ENCODE measurements at regions not wholly inside any gene's neighbourhood (a gene's known extent, or its start where the extent isn't known, plus 50 kb on each side); places are given as distances from the start of the nearest gene placed in this dataset.

DNA sequence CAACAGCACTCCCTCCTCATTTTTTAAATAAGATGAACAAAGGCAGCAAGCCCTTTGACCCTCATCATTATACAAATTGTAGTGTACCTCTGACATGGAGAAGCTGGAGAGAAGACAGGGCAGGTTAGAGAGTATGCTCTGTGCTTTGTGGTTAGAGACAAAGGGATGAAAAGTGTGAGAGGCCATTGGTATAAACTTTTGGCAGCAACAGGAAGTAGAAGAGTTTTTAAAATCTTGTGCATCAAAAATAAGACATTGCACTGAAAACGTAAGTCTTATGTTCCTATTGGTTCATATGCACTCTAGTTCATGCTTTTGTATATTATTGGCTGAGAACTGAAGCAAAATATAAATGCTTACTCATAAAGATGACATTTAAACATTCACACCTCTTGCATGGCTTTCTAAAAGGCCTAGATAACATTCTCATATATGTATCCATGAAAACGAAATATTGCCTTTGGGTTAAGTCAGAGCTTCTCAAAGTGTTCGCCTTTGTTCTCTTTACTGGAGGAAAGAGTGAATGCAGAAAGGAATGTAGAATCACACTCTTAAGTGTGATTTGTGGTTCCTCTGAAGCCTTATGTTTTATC, 158.0 kb downstream of the PALM2AKAP2 start:
- Mint-ChIP-seq H3K36me3 (peaks cover 9% of the 10 kb centered on the region), H3K27ac (no peak overlapping the region), H3K27me3 (ENCODE audit: low read depth) (no peaks in the 10 kb centered on the region), H3K9me3 (no peaks in the 10 kb centered on the region), H3K4me1 (no peaks in the 10 kb centered on the region), H3K4me3 (no peak overlapping the region)
- TF ChIP-seq, protein P1, sequence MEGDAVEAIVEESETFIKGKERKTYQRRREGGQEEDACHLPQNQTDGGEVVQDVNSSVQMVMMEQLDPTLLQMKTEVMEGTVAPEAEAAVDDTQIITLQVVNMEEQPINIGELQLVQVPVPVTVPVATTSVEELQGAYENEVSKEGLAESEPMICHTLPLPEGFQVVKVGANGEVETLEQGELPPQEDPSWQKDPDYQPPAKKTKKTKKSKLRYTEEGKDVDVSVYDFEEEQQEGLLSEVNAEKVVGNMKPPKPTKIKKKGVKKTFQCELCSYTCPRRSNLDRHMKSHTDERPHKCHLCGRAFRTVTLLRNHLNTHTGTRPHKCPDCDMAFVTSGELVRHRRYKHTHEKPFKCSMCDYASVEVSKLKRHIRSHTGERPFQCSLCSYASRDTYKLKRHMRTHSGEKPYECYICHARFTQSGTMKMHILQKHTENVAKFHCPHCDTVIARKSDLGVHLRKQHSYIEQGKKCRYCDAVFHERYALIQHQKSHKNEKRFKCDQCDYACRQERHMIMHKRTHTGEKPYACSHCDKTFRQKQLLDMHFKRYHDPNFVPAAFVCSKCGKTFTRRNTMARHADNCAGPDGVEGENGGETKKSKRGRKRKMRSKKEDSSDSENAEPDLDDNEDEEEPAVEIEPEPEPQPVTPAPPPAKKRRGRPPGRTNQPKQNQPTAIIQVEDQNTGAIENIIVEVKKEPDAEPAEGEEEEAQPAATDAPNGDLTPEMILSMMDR (IDR thresholded peaks at IDR 0.05; ENCODE audit: unreplicated experiment), result no peak
- no peak for DNase-seq (ENCODE audit: low spot score in 2 of 2, unreplicated experiment in 2 of 2)

DNA sequence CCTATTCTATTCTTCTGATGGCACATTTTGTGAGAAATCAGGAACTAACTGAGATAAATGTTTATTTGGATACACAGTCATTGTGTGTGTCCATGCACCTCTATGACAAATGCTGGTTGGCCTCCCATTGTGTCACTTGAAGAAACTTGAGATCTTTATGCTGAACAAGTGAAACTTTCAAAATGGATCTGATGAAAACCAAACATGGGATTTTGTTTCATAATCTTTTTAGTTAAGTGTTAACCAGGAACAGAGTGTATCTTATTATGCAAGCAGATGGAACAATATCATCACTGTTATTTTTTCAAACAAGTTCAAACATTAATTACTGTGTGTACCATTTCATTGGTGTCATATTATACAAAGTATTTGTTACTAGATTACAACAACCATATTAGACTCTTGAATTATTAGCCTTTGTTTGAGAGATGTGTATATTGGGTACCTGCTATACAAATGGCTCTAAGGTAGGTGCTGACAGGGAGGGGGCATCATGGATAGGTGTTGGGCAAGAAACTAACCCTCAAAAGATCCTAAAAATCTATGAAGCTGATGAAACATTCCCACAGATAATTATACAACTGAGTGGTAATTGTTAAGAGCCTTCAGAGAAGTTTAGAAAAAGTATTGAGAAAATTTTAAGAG, 159.8 kb downstream of the PALM2AKAP2 start:
- Mint-ChIP-seq H3K4me1 (no peaks in the 10 kb centered on the region), H3K4me3 (no peak overlapping the region), H3K9me3 (no peaks in the 10 kb centered on the region), H3K27ac (no peak overlapping the region), H3K27me3 (ENCODE audit: low read depth) (no peaks in the 10 kb centered on the region), H3K36me3 (peaks cover 14% of the 10 kb centered on the region)
- DNase-seq (ENCODE audit: low spot score in 2 of 2, unreplicated experiment in 2 of 2), result no peak
- TF ChIP-seq, protein P1 (IDR thresholded peaks at IDR 0.05; ENCODE audit: unreplicated experiment), result no peak

DNA sequence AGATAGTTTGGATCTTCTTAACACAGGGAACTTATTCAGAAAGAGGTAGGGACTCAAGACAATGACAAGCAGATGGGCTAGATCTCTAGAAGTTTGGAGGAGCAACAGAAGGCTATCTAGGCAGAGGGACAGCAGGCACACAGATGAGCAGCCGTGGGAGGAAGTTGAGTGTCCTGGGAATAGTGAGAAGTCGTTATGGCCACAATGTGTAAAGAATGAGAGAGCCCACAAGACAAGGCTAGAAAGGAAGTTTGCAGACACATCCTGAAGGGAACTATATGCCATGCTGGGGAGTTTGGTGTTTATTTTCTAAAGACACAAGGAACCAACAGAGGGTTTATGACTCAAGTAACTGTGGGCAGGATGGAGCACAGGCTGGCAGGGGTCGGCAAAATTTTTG, 160.6 kb downstream of the PALM2AKAP2 start:
- H3K27me3 Mint-ChIP-seq (ENCODE audit: low read depth), result no peaks in the 10 kb centered on the region
- TF ChIP-seq, protein P1 (IDR thresholded peaks at IDR 0.05; ENCODE audit: unreplicated experiment), result no peak
- no peak overlapping the region for H3K4me3 Mint-ChIP-seq
- H3K9me3 Mint-ChIP-seq, result no peaks in the 10 kb centered on the region
- H3K4me1 Mint-ChIP-seq, result peaks cover 4% of the 10 kb centered on the region
- H3K36me3 Mint-ChIP-seq, result peaks cover 14% of the 10 kb centered on the region
- no peak for DNase-seq (ENCODE audit: low spot score in 2 of 2, unreplicated experiment in 2 of 2)
- H3K27ac Mint-ChIP-seq, result no peak overlapping the region

DNA sequence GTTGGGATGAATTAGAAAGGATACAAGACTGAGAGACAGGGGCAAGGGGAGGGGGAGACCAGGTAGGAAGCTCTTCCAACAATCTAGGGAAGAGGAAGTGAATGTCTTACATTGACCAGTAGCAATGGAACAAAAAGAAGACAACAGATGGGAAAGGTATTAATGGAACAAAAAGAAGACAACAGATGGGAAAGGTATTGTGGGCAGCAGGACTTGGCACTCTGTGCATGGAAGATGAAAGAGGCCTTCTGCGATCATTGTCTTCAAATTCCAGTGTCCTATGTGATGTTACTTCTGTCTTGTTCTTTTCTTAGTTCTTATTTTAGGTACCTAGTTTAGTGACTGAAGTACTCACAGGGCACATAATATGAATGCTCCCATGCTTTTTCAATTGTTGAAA, 161.8 kb downstream of the PALM2AKAP2 start:
- H3K4me3 Mint-ChIP-seq, result no peak overlapping the region
- H3K27me3 Mint-ChIP-seq (ENCODE audit: low read depth), result no peaks in the 10 kb centered on the region
- peaks cover 6% of the 10 kb centered on the region for H3K4me1 Mint-ChIP-seq
- no peak overlapping the region for H3K27ac Mint-ChIP-seq
- no peaks in the 10 kb centered on the region for H3K9me3 Mint-ChIP-seq
- TF ChIP-seq, protein P1 (IDR thresholded peaks at IDR 0.05; ENCODE audit: unreplicated experiment), result no peak
- no peak for DNase-seq (ENCODE audit: low spot score in 2 of 2, unreplicated experiment in 2 of 2)
- peaks cover 12% of the 10 kb centered on the region for H3K36me3 Mint-ChIP-seq

DNA sequence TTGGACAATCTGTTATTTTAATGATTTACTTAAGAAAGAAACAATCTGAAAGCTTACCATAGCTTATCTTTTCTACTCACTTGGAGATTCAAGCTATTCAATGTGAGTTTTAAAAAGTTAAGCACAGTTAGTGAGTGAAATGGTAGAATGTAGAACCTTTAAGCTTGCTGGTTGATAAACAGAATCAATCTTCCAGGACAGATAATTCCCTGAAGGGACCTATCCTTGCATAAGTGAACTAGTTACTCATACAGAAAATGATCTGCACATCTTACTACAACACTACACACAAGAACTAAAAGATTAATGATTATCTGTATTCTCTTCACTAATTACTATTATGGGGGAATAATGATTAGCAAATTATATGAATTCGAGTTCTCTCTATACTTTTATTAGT, 165.6 kb downstream of the PALM2AKAP2 start:
- Mint-ChIP-seq H3K27ac (no peak overlapping the region), H3K27me3 (ENCODE audit: low read depth) (no peaks in the 10 kb centered on the region), H3K4me1 (peaks cover 6% of the 10 kb centered on the region), H3K9me3 (no peaks in the 10 kb centered on the region), H3K4me3 (no peak overlapping the region), H3K36me3 (peaks cover 13% of the 10 kb centered on the region)
- TF ChIP-seq, protein P1 (IDR thresholded peaks at IDR 0.05; ENCODE audit: unreplicated experiment), result no peak
- no peak for DNase-seq (ENCODE audit: low spot score in 2 of 2, unreplicated experiment in 2 of 2)

Data from mesothelial cell of epicardium (in vitro differentiated cells).